HG03378 (cell line): ENCODE measurements at regions not wholly inside any gene's neighbourhood (a gene's known extent, or its start where the extent isn't known, plus 50 kb on each side); places are given as distances from the start of the nearest gene placed in this dataset.

Experiments
- ATAC-seq: cut with Tn5 transposase; IDR thresholded peaks from one replicate; pipeline ENCODE4 v1.9.1; 2021; ENCODE audit warnings: mild to moderate bottlenecking, moderate library complexity; ENCODE audit not compliant: unreplicated experiment

- ATAC-seq, result no peak
These were observed 534.7 kb downstream of the KLF12 start for GRCh38 chr13:73599232-73600128.

GRCh38 chr13:73598020-73598712 is 536.0 kb downstream of the KLF12 start:
- ATAC-seq, result no peak

GRCh38 chr13:73596382-73596781 is 537.6 kb downstream of the KLF5 start:
- ATAC-seq, result no peak

GRCh38 chr13:73593199-73593765 is 534.5 kb downstream of the KLF5 start:
- no peak for ATAC-seq

- ATAC-seq, result no peak
These were observed 533.1 kb downstream of the KLF5 start for GRCh38 chr13:73591861-73592260.

GRCh38 chr13:73590795-73591194 is 532.0 kb downstream of the KLF5 start:
- no peak for ATAC-seq

GRCh38 chr13:73585236-73585635 is 526.4 kb downstream of the KLF5 start:
- ATAC-seq, result no peak

GRCh38 chr13:73583331-73583730 is 524.5 kb downstream of the KLF5 start:
- no peak for ATAC-seq

- ATAC-seq, result no peak
These were observed 521.9 kb downstream of the KLF5 start for GRCh38 chr13:73580513-73581267.

- no peak for ATAC-seq
These were observed 520.9 kb downstream of the KLF5 start for GRCh38 chr13:73579574-73580274.

- no peak for ATAC-seq
These were observed 519.6 kb downstream of the KLF5 start for GRCh38 chr13:73578251-73578875.

- ATAC-seq, result no peak
These were observed 517.5 kb downstream of the KLF5 start for GRCh38 chr13:73576291-73576690.

- ATAC-seq, result no peak
These were observed 514.0 kb downstream of the KLF5 start for GRCh38 chr13:73572824-73573223.

- no peak for ATAC-seq
These were observed 512.6 kb downstream of the KLF5 start for GRCh38 chr13:73571376-73571775.

GRCh38 chr13:73556902-73557301 is 498.1 kb downstream of the KLF5 start:
- no peak for ATAC-seq

- no peak for ATAC-seq
These were observed 497.3 kb downstream of the KLF5 start for GRCh38 chr13:73556128-73556527.

GRCh38 chr13:73551736-73552135 is 492.9 kb downstream of the KLF5 start:
- ATAC-seq, result no peak

- no peak for ATAC-seq
These were observed 490.9 kb downstream of the KLF5 start for GRCh38 chr13:73549717-73550116.

- ATAC-seq, result no peak
These were observed 489.6 kb downstream of the KLF5 start for GRCh38 chr13:73548449-73548848.

GRCh38 chr13:73547239-73547638 is 488.4 kb downstream of the KLF5 start:
- no peak for ATAC-seq
